Chondrocyte (in vitro differentiated cells): ENCODE measurements at regions not wholly inside any gene's neighbourhood (a gene's known extent, or its start where the extent isn't known, plus 50 kb on each side); places are given as distances from the start of the nearest gene placed in this dataset.

ENCODE experiments used
- DNase-seq: peaks from one replicate; pipeline ENCODE4 v3.0.0; 2021; ENCODE audit warnings: mixed read lengths, low spot score
- H3K27ac Mint-ChIP-seq: one replicate; pipeline ENCODE4 v1.8.0; 2021; ENCODE audit warnings: mild to moderate bottlenecking, moderate library complexity, mixed read lengths; ENCODE audit not compliant: unreplicated experiment
- H3K27me3 Mint-ChIP-seq: 2 replicates; pipeline ENCODE4 v1.8.0; 2021; ENCODE audit warnings: low read depth, mixed read lengths
- H3K36me3 Mint-ChIP-seq: 2 replicates; pipeline ENCODE4 v1.8.0; 2021; ENCODE audit warnings: low read depth, mixed read lengths
- H3K4me1 Mint-ChIP-seq: 2 replicates; pipeline ENCODE4 v1.8.0; 2021; ENCODE audit warnings: low read depth, mild to moderate bottlenecking, mixed read lengths
- H3K4me3 Mint-ChIP-seq: one replicate; pipeline ENCODE4 v1.8.0; 2021; ENCODE audit warnings: mild to moderate bottlenecking, moderate library complexity, mixed read lengths; ENCODE audit not compliant: unreplicated experiment
- H3K9me3 Mint-ChIP-seq: 2 replicates; pipeline ENCODE4 v1.8.0; 2021; ENCODE audit warnings: low read depth, mixed read lengths
- CTCF ChIP-seq: fragments of 200-600 bp; sonication (generic); IDR thresholded peaks from 2 replicates; pipeline ENCODE4 v1.5.0; 2021; ENCODE audit warnings: antibody characterized with exemption, mild to moderate bottlenecking, moderate library complexity

GRCh38 chr2:234179031-234179363 lies 128.5 kb downstream of the SPP2 start:
- peaks cover 6% of the 10 kb centered on the region for H3K4me1 Mint-ChIP-seq
- no peak for DNase-seq
- H3K27ac Mint-ChIP-seq = no peak overlapping the region
- H3K27me3 Mint-ChIP-seq = no peaks in the 10 kb centered on the region
- H3K36me3 Mint-ChIP-seq = no peaks in the 10 kb centered on the region
- no peak for TF ChIP-seq CTCF
- no peak overlapping the region for H3K4me3 Mint-ChIP-seq
- H3K9me3 Mint-ChIP-seq = no peaks in the 10 kb centered on the region

GRCh38 chr2:234178330-234179030 lies 128.0 kb downstream of the SPP2 start:
- Mint-ChIP-seq H3K36me3 (no peaks in the 10 kb centered on the region), H3K9me3 (no peaks in the 10 kb centered on the region), H3K4me3 (no peak overlapping the region), H3K27me3 (no peaks in the 10 kb centered on the region), H3K4me1 (peaks cover 6% of the 10 kb centered on the region), H3K27ac (no peak overlapping the region)
- no peak for DNase-seq
- TF ChIP-seq CTCF = peak; percentile 11

- TF ChIP-seq CTCF = no peak
- H3K9me3 Mint-ChIP-seq = no peaks in the 10 kb centered on the region
- H3K27me3 Mint-ChIP-seq = no peaks in the 10 kb centered on the region
- no peaks in the 10 kb centered on the region for H3K36me3 Mint-ChIP-seq
- peaks cover 19% of the 10 kb centered on the region for H3K4me1 Mint-ChIP-seq
- no peak overlapping the region for H3K27ac Mint-ChIP-seq
- DNase-seq = no peak
- H3K4me3 Mint-ChIP-seq = no peak overlapping the region
Measured at GRCh38 chr2:234175649-234176048, 125.1 kb downstream of the SPP2 start.

GRCh38 chr2:234174742-234175141 lies 124.2 kb downstream of the SPP2 start:
- Mint-ChIP-seq H3K4me1 (peaks cover 24% of the 10 kb centered on the region), H3K27ac (no peak overlapping the region), H3K27me3 (no peaks in the 10 kb centered on the region), H3K36me3 (no peaks in the 10 kb centered on the region), H3K9me3 (no peaks in the 10 kb centered on the region), H3K4me3 (no peak overlapping the region)
- DNase-seq = no peak
- no peak for TF ChIP-seq CTCF

GRCh38 chr2:234172532-234172931 lies 122.0 kb downstream of the SPP2 start:
- Mint-ChIP-seq H3K4me3 (no peak overlapping the region), H3K27ac (peak overlapping the region; percentile 67)
- no peak for TF ChIP-seq CTCF

More at GRCh38 chr2:234172532-234172931, 122.0 kb downstream of the SPP2 start:
- Mint-ChIP-seq H3K9me3 (no peaks in the 10 kb centered on the region), H3K4me1 (peaks cover 37% of the 10 kb centered on the region), H3K36me3 (no peaks in the 10 kb centered on the region), H3K27me3 (no peaks in the 10 kb centered on the region)
- no peak for DNase-seq
